Adrenal gland (tissue), 9 donors: ENCODE measurements at regions not wholly inside any gene's neighbourhood (a gene's known extent, or its start where the extent isn't known, plus 50 kb on each side); places are given as distances from the start of the nearest gene placed in this dataset.

Experiments
- DNase-seq, 7 donors: peaks; one replicate each; pipeline ENCODE4 v3.0.0-alpha.2; 2019 to 2020
- H3K27ac ChIP-seq, 5 donors: fragments of 200-600 bp; sonication (generic) in 4 of 5; 1 replicate in 3 of 5; 2 replicates in 2 of 5; pipeline versions ENCODE4 v1.5.1 to v1.8.0; 2016 to 2020; ENCODE audit warnings: mild to moderate bottlenecking in 1 of 5
- H3K27me3 ChIP-seq: fragments of 200-600 bp; 2 replicates; pipeline ENCODE4 v1.8.0; 2021
- H3K36me3 ChIP-seq, 2 donors: fragments of 200-600 bp; replicated peaks in 1 of 2; 1 replicate in 1 of 2; 2 replicates in 1 of 2; pipeline versions ENCODE4 v1.5.1 to v1.8.0; 2018 to 2022
- H3K4me1 ChIP-seq, 2 donors: fragments of 200-600 bp; replicated peaks in 1 of 2; 1 replicate in 1 of 2; 2 replicates in 1 of 2; pipeline versions ENCODE4 v1.5.1 to v1.8.0; 2018 to 2021
- H3K4me3 ChIP-seq, 4 donors: fragments of 200-600 bp; sonication (generic) in 3 of 4; one replicate each; pipeline ENCODE4 v1.5.1; 2016 to 2018
- H3K9me3 ChIP-seq, 3 donors: fragments of 200-600 bp; sonication (generic) in 1 of 3; replicated peaks in 1 of 3; 1 replicate in 2 of 3; 2 replicates in 1 of 3; pipeline versions ENCODE4 v1.5.1 to v1.8.0; 2016 to 2021
- POLR2A ChIP-seq, 2 donors: fragments of 450-650 bp; IDR thresholded peaks; one replicate each; pipeline ENCODE4 v1.6.1; 2017; ENCODE audit warnings: antibody characterized with exemption in 2 of 2, mild to moderate bottlenecking in 2 of 2, moderate library complexity in 1 of 2
- WGBS, 4 donors: extraction: QIAGEN DNeasy Blood & Tissue Kit in 2 of 4; methylation state at CpG; one replicate each; pipeline versions ENCODE4 v1.1.5 to v1.1.7; 2013 to 2017; 5-methylcytosine and 5-hydroxymethylcytosine counted together
- intact Hi-C, 2 donors: fragments of 100-400 bp; cut with DNase I; formaldehyde crosslinking; loops; one replicate each; pipeline versions ENCODE4 v1.14.1 to v1.15.0; 2022 to 2023
- TF ChIP-seq, protein P1 (sequence below), 6 experiments: fragments of 450-650 bp in 4 of 6; fragments of 200-600 bp in 2 of 6; sonication (generic) in 1 of 6; IDR thresholded peaks; 1 replicate in 5 of 6; 2 replicates in 1 of 6; pipeline versions ENCODE4 v1.5.1 to v1.8.0; 2016 to 2021; ENCODE audit warnings: antibody characterized with exemption in 6 of 6, mild to moderate bottlenecking in 2 of 6, moderate library complexity in 1 of 6
- donor health status: healthy with polysubstance abuse.
- donor health status: Bipolar disorder and iron deficiency.
- donor health status: DM: yes; HTN: yes; CAD: no.
- donor health status: DM: no; HTN: no; CAD: no.
- donor health status: DM: no; HTN: no; CAD: no.

DNA sequence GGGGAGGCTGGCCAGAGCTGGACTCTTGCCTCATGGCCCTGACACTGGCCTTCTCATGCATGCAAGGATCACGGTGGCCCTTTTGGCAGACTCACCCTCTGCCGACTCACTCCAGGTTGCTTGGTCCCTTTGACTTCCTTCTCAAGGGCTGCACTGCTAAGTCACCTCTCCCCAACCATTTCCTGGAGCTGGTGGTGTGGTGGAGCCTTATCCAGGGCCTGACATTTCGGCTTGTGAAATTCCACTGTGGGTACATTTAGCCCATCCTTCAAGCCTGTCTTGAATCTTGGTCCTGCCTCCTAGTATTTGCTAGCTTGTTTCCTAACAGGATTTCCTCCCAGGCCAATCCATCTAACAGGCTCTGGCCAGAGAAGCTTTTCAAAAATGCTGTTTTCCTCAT is 52.6 kb upstream of the JUN start:
- no peak for TF ChIP-seq POLR2A (IDR thresholded peaks at IDR 0.05)
- TF ChIP-seq, protein P1, sequence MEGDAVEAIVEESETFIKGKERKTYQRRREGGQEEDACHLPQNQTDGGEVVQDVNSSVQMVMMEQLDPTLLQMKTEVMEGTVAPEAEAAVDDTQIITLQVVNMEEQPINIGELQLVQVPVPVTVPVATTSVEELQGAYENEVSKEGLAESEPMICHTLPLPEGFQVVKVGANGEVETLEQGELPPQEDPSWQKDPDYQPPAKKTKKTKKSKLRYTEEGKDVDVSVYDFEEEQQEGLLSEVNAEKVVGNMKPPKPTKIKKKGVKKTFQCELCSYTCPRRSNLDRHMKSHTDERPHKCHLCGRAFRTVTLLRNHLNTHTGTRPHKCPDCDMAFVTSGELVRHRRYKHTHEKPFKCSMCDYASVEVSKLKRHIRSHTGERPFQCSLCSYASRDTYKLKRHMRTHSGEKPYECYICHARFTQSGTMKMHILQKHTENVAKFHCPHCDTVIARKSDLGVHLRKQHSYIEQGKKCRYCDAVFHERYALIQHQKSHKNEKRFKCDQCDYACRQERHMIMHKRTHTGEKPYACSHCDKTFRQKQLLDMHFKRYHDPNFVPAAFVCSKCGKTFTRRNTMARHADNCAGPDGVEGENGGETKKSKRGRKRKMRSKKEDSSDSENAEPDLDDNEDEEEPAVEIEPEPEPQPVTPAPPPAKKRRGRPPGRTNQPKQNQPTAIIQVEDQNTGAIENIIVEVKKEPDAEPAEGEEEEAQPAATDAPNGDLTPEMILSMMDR (IDR thresholded peaks at IDR 0.05): no peak
- no peaks in the 10 kb centered on the region for H3K36me3 ChIP-seq
- peak overlapping the region in 1 of 5 donors; percentile 83 for H3K27ac ChIP-seq
- H3K4me1 ChIP-seq: peaks cover 11% of the 10 kb centered on the region in 2 donors
- intact Hi-C loops: no loop called here
- peak in 5 of 7 donors; percentile 46 to 75 (median 57) for DNase-seq
- H3K9me3 ChIP-seq: no peaks in the 10 kb centered on the region
- 20 to 46% (median 41%) methylated on average over 3 of the region's 3 CpGs for WGBS, 4 donors
- no peak overlapping the region for H3K4me3 ChIP-seq
- no peaks in the 10 kb centered on the region for H3K27me3 ChIP-seq

DNA sequence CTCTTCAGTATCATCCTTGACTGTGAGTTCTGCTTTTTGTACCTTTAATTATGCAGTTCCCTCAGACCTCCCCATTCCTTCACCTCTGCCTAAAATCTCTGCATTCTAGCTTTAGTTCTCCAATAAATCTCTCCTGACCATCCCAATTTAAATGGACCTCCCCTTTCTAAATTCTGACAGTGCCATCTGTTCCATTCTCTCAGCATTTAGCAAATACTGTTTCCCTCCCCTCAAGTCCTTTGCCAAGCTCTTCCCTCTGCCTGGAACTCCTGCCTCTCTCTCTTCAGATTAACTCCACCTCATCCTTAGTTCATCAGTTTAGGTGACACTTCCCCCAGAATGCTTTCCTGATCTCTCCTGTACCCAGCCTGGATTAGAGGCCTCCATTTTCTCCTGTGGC is 54.0 kb upstream of the JUN start:
- Histone ChIP-seq H3K27ac (no peak overlapping the region), H3K36me3 (no peaks in the 10 kb centered on the region), H3K4me1 (peaks cover 11% of the 10 kb centered on the region in 2 donors), H3K9me3 (no peaks in the 10 kb centered on the region), H3K27me3 (no peaks in the 10 kb centered on the region), H3K4me3 (no peak overlapping the region)
- no peak for DNase-seq
- intact Hi-C loops: no loop called here
- TF ChIP-seq, protein P1 (IDR thresholded peaks at IDR 0.05): no peak
- no peak for TF ChIP-seq POLR2A (IDR thresholded peaks at IDR 0.05)

DNA sequence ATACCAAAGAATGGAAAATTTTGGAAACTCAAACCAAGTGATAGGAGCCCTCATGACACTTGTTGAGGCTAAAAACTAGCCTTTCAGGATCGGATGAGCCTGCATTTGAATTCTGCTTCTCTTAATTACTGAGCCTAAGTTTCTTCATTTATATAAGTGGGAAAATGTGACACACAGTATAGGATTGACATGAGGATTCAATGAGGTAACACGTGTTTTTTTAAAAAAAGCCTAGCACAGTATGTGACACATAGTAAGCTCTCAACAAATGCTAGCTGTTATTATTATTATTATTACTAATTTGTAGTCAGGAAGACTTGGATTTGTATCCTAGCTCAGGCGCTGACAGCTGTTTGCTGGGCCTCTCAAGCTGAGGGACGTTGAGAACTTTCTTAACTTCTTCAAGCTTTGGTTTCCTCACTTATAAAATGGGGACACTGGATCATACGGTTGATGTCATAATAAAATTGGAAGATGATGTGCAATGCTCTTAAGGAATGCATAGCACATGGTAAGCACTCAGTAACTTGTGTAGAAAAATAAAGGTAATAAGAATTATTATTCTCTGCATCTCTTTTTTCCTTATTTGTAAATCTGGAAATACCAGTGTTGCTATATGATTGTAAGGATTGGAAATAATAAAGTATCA is 55.4 kb upstream of the JUN start:
- no peaks in the 10 kb centered on the region for H3K9me3 ChIP-seq
- no peaks in the 10 kb centered on the region for H3K36me3 ChIP-seq
- TF ChIP-seq, protein P1 (IDR thresholded peaks at IDR 0.05): no peak
- TF ChIP-seq POLR2A (IDR thresholded peaks at IDR 0.05): no peak
- 72 to 75% (median 74%) methylated on average over 5 of the region's 5 CpGs for WGBS, 4 donors
- no peak overlapping the region for H3K4me3 ChIP-seq
- peaks cover 11% of the 10 kb centered on the region in 2 donors for H3K4me1 ChIP-seq
- intact Hi-C loops: no loop called here
- no peaks in the 10 kb centered on the region for H3K27me3 ChIP-seq
- H3K27ac ChIP-seq: no peak overlapping the region
- no peak for DNase-seq

DNA sequence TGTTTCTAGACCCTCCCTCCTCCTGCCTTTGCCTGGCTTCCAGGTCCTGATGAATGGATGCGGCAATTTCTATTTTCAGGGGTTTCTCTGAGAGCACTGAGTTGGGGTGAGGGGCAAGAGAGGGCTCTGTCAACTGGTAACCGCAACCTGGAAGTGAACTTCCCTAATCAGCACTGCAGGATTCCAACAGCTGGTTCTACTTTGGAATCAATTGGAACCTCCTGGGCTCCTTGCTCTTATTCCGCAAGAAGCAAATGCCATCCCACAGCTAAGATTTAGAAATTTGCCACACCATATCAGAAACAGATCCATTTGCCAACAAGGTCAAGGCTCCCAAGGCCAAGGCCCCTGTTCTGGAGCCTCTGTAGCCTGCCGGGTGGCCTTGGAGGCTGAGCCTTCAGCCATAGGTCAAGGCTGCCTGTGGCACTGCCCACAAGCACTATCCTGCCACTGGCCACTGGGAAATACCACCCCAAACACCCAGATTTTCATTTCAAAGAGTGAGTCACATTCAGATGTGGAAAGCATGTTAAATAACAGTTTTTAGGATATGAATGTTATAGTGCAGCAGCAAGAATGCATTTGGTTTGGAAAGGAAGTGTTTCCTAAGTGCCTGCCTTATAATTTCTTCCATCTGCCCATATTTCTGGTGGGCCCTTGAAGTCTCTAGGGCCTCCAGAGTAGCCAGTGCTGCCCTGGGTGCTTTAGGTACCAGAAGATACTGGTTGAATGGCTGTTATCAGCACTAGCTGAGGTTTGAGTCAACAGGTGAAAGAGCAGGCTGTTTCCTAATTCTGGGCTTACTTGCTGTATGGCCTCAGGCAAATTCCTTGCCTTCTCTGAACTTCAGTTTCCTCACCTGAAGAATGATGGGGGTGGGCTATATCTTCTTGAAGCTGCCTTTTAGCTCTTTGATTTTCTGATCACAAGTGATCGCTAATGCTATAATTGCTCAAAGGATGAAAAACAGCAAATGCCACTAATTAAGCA is 56.3 kb upstream of the JUN start:
- Histone ChIP-seq H3K4me1 (peaks cover 11% of the 10 kb centered on the region in 2 donors), H3K27me3 (no peaks in the 10 kb centered on the region), H3K4me3 (no peak overlapping the region), H3K36me3 (no peaks in the 10 kb centered on the region), H3K27ac (peak overlapping the region in 2 of 5 donors; percentile 18 to 40), H3K9me3 (no peaks in the 10 kb centered on the region)
- peak in 6 of 7 donors; percentile 51 to 73 (median 62) for DNase-seq
- no peak for TF ChIP-seq POLR2A (IDR thresholded peaks at IDR 0.05)
- TF ChIP-seq, protein P1 (IDR thresholded peaks at IDR 0.05): peak in 2 of 6 experiments; percentile 20 to 26
- intact Hi-C loops: no loop called here
- 67 to 77% (median 73%) methylated on average over 4 to 5 of the region's 5 CpGs for WGBS, 4 donors
